Keratinocyte (primary cell): ENCODE measurements at regions not wholly inside any gene's neighbourhood (a gene's known extent, or its start where the extent isn't known, plus 50 kb on each side); places are given as distances from the start of the nearest gene placed in this dataset.
"Not testable (repeated sequence)": the region's sequence is repeated elsewhere in the genome, so short reads cannot be mapped to it uniquely, and the experiment has no call there.

Experiments
- DNase-seq: peaks from one replicate; pipeline ENCODE4 v3.0.0-alpha.2; 2011; ENCODE audit warnings: low read depth, missing footprints, low spot score
- FAIRE-seq: peaks from 2 replicates; lab custom pipeline; 2011; peaks lifted over from hg19 to GRCh38; lab: Jason Lieb, UNC
- H2AFZ ChIP-seq: 2 replicates; pipeline ENCODE4 v1.6.0; 2012; ENCODE audit warnings: low read length, control low read depth, inconsistent platforms; ENCODE audit not compliant: control insufficient read depth
- H3K27ac ChIP-seq: 2 replicates; pipeline ENCODE4 v1.5.1; 2011; ENCODE audit warnings: low read length; ENCODE audit not compliant: control insufficient read depth, insufficient read depth
- H3K27me3 ChIP-seq: 3 replicates; pipeline ENCODE4 v1.6.0; 2011; ENCODE audit warnings: low read length; ENCODE audit not compliant: control insufficient read depth, insufficient read depth; ENCODE audit errors: extremely low read depth
- H3K36me3 ChIP-seq, 2 experiments: 2 replicates in 1 of 2; 3 replicates in 1 of 2; pipeline ENCODE4 v1.5.1; 2011; ENCODE audit warnings: low read length in 2 of 2, mild to moderate bottlenecking in 1 of 2; ENCODE audit not compliant: control insufficient read depth in 2 of 2, insufficient read depth in 2 of 2; ENCODE audit errors: extremely low read depth in 1 of 2
- H3K4me1 ChIP-seq: 3 replicates; pipeline ENCODE4 v1.5.1; 2011; ENCODE audit warnings: low read length; ENCODE audit not compliant: control insufficient read depth, insufficient read depth; ENCODE audit errors: extremely low read depth
- H3K4me2 ChIP-seq: 3 replicates; pipeline ENCODE4 v1.6.0; 2011; ENCODE audit warnings: low read depth, low read length; ENCODE audit not compliant: control insufficient read depth, insufficient read depth; ENCODE audit errors: extremely low read depth
- H3K4me3 ChIP-seq, 3 experiments: fragments of 200-600 bp in 1 of 3; sonication (generic) in 1 of 3; 2 replicates in 2 of 3; 3 replicates in 1 of 3; pipeline ENCODE4 v1.5.1; 2011 to 2016; ENCODE audit warnings: low read length in 3 of 3, mild to moderate bottlenecking in 3 of 3, control low read depth in 2 of 3, inconsistent platforms in 1 of 3, low read depth in 1 of 3, mixed read lengths in 1 of 3, mixed run types in 1 of 3, moderate library complexity in 1 of 3; ENCODE audit not compliant: control insufficient read depth in 2 of 3, insufficient read depth in 2 of 3; ENCODE audit errors: extremely low read depth in 1 of 3
- H3K79me2 ChIP-seq: 2 replicates; pipeline ENCODE4 v1.6.0; 2012; ENCODE audit warnings: low read length; ENCODE audit not compliant: control insufficient read depth, insufficient read depth
- H3K9ac ChIP-seq: 3 replicates; pipeline ENCODE4 v1.6.0; 2011; ENCODE audit warnings: low read length; ENCODE audit not compliant: control insufficient read depth, insufficient read depth; ENCODE audit errors: extremely low read depth
- H3K9me1 ChIP-seq: 3 replicates; pipeline ENCODE4 v1.6.0; 2011; ENCODE audit warnings: low read length; ENCODE audit not compliant: control insufficient read depth, insufficient read depth; ENCODE audit errors: extremely low read depth
- H3K9me3 ChIP-seq: 2 replicates; pipeline ENCODE4 v1.5.1; 2012; ENCODE audit warnings: low read depth, low read length; ENCODE audit not compliant: control insufficient read depth
- H4K20me1 ChIP-seq: 3 replicates; pipeline ENCODE4 v1.6.0; 2011; ENCODE audit warnings: low read length; ENCODE audit not compliant: control insufficient read depth, insufficient read depth; ENCODE audit errors: extremely low read depth
- CTCF ChIP-seq, 3 experiments: IDR thresholded peaks in 1 of 3; conservative IDR thresholded peaks in 1 of 3; optimal IDR thresholded peaks in 1 of 3; 2 replicates in 2 of 3; 3 replicates in 1 of 3; pipeline versions ENCODE3 to v1.5.1; 2011; ENCODE audit warnings: low read length in 3 of 3, mild to moderate bottlenecking in 3 of 3, moderate library complexity in 2 of 3, control low read depth in 1 of 3, inconsistent platforms in 1 of 3; ENCODE audit not compliant: insufficient read depth in 2 of 3; ENCODE audit errors: extremely low read depth in 1 of 3
- EZH2 ChIP-seq: IDR thresholded peaks from one replicate; pipeline ENCODE4 v1.6.1; 2012; ENCODE audit warnings: inconsistent platforms, mild to moderate bottlenecking, low read length, moderate library complexity
- dilution Hi-C: fragments of 300-500 bp; cut with MboI; formaldehyde crosslinking; loops from one replicate; pipeline ENCODE4 v1.7.0; 2020; ENCODE audit warnings: low sequenced_read_pairs; ENCODE audit not compliant: extremely low pct_ligation_motif_present

DNA sequence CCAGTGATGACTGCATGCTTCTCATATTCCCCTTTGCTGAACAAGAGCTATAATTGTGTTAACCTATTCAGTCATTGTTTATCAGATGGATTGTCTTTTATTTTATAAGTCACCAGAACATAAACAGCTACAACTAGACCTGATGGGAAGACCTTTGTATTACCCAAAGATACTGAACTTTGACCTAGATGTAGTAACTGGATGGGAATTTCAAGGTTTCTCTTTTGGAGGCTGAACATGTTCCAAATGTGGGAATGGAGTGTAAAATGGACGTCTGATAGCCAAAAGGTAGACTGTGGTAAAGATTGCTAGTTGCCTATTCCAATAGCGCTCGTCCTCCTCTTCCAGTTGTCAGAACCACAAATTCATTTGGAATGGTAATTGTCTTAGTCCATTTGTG, 56.4 kb upstream of the ST3GAL5 start:
- H3K9me3 ChIP-seq: peaks cover 5% of the 10 kb centered on the region

GRCh38 chr2:85942346-85942957, 53.7 kb upstream of the ST3GAL5 start:
- no peak overlapping the region for H3K9ac ChIP-seq
- H3K4me2 ChIP-seq: no peak overlapping the region
- no peaks in the 10 kb centered on the region for H3K79me2 ChIP-seq
- H3K27ac ChIP-seq: no peak overlapping the region
- DNase-seq (no peak), FAIRE-seq (no peak)
- peaks cover 4% of the 10 kb centered on the region for H3K9me3 ChIP-seq
- H3K4me1 ChIP-seq: no peaks in the 10 kb centered on the region
- no peaks in the 10 kb centered on the region for H3K36me3 ChIP-seq
- no peaks in the 10 kb centered on the region for H4K20me1 ChIP-seq
- H3K27me3 ChIP-seq: no peaks in the 10 kb centered on the region
- H3K4me3 ChIP-seq: no peak overlapping the region
- no peaks in the 10 kb centered on the region for H3K9me1 ChIP-seq
- dilution Hi-C loops: no loop called here
- H2AFZ ChIP-seq: no peak overlapping the region
- TF ChIP-seq EZH2: no peak
- no peak for TF ChIP-seq CTCF (optimal IDR thresholded peaks at IDR 0.05 in 1 of 3, IDR thresholded peaks at IDR 0.05 in 1 of 3, conservative IDR thresholded peaks at IDR 0.05 in 1 of 3; ENCODE audit: extremely low read depth in 1 of 3, insufficient read depth in 2 of 3, low read length in 3 of 3)

More for the DNA sequence above, 56.4 kb upstream of the ST3GAL5 start:
- no peak overlapping the region for H3K9ac ChIP-seq
- H3K79me2 ChIP-seq: no peaks in the 10 kb centered on the region
- H2AFZ ChIP-seq: no peak overlapping the region
- no peaks in the 10 kb centered on the region for H3K9me1 ChIP-seq
- no peaks in the 10 kb centered on the region for H3K4me1 ChIP-seq
- H4K20me1 ChIP-seq: no peaks in the 10 kb centered on the region
- DNase-seq (no peak), FAIRE-seq (no peak)
- H3K4me3 ChIP-seq: no peak overlapping the region
- TF ChIP-seq CTCF (optimal IDR thresholded peaks at IDR 0.05 in 1 of 3, IDR thresholded peaks at IDR 0.05 in 1 of 3, conservative IDR thresholded peaks at IDR 0.05 in 1 of 3; ENCODE audit: extremely low read depth in 1 of 3, insufficient read depth in 2 of 3, low read length in 3 of 3) (no peak), EZH2 (no peak)
- H3K27ac ChIP-seq: no peak overlapping the region
- H3K4me2 ChIP-seq: no peak overlapping the region
- no peaks in the 10 kb centered on the region for H3K27me3 ChIP-seq
- dilution Hi-C loops: no loop called here
- H3K36me3 ChIP-seq: no peaks in the 10 kb centered on the region

- H2AFZ ChIP-seq, H3K9ac ChIP-seq, H3K4me3 ChIP-seq, DNase-seq, H3K9me3 ChIP-seq, dilution Hi-C loops, H3K9me1 ChIP-seq, H3K27ac ChIP-seq, FAIRE-seq, H4K20me1 ChIP-seq, H3K4me2 ChIP-seq, H3K36me3 ChIP-seq, H3K79me2 ChIP-seq, H3K4me1 ChIP-seq, H3K27me3 ChIP-seq: not testable (repeated sequence)
Measured at GRCh38 chr2:85941490-85941889, 52.7 kb upstream of the ST3GAL5 start.
